Neutrophil (primary cell): ENCODE measurements at regions not wholly inside any gene's neighbourhood (a gene's known extent, or its start where the extent isn't known, plus 50 kb on each side); places are given as distances from the start of the nearest gene placed in this dataset.

Experiments used
- H3K27ac ChIP-seq: fragments of 200-600 bp; sonication (generic); 2 replicates; pipeline ENCODE4 v1.5.1; 2016; ENCODE audit warnings: mild to moderate bottlenecking, moderate library complexity
- H3K27me3 ChIP-seq: fragments of 200-600 bp; sonication (generic); 2 replicates; pipeline ENCODE4 v1.6.0; 2016; ENCODE audit warnings: mild to moderate bottlenecking
- H3K36me3 ChIP-seq: fragments of 200-600 bp; sonication (generic); 2 replicates; pipeline ENCODE4 v1.5.1; 2017
- H3K4me1 ChIP-seq, 2 experiments: fragments of 200-600 bp in 1 of 2; sonication (generic) in 1 of 2; 1 replicate in 1 of 2; 2 replicates in 1 of 2; pipeline versions ENCODE4 v1.5.1 to v1.6.1; 2013 to 2016; ENCODE audit warnings: low read depth in 1 of 2, low read length in 1 of 2, mild to moderate bottlenecking in 1 of 2, moderate library complexity in 1 of 2; ENCODE audit not compliant: control insufficient read depth in 1 of 2, insufficient read depth in 1 of 2
- H3K4me3 ChIP-seq, 2 experiments: fragments of 200-600 bp in 1 of 2; sonication (generic) in 1 of 2; 1 replicate in 1 of 2; 2 replicates in 1 of 2; pipeline ENCODE4 v1.5.1; 2013 to 2016; ENCODE audit warnings: low read depth in 1 of 2, low read length in 1 of 2, mild to moderate bottlenecking in 1 of 2, moderate library complexity in 1 of 2
- H3K9me3 ChIP-seq: fragments of 200-600 bp; sonication (generic); 2 replicates; pipeline ENCODE4 v1.5.1; 2016
- CTCF ChIP-seq: fragments of 200-600 bp; sonication (generic); IDR thresholded peaks from 2 replicates; pipeline ENCODE4 v1.5.1; 2016; ENCODE audit warnings: antibody characterized with exemption

- Histone ChIP-seq H3K36me3 (no peaks in the 10 kb centered on the region), H3K27ac (no peak overlapping the region), H3K4me1 (no peaks in the 10 kb centered on the region), H3K4me3 (no peak overlapping the region), H3K27me3 (no peaks in the 10 kb centered on the region), H3K9me3 (no peaks in the 10 kb centered on the region)
- TF ChIP-seq CTCF: no peak
These were observed 475.5 kb downstream of the RPS24 start for GRCh38 chr10:78508955-78509748.

- Histone ChIP-seq H3K27ac (no peak overlapping the region), H3K4me1 (no peaks in the 10 kb centered on the region)
These were observed 477.1 kb downstream of the RPS24 start for GRCh38 chr10:78510566-78511323.

GRCh38 chr10:78511324-78512204 lies 477.9 kb downstream of the RPS24 start:
- Histone ChIP-seq H3K36me3 (no peaks in the 10 kb centered on the region), H3K27me3 (no peaks in the 10 kb centered on the region), H3K4me3 (no peak overlapping the region), H3K27ac (no peak overlapping the region), H3K4me1 (no peaks in the 10 kb centered on the region), H3K9me3 (no peaks in the 10 kb centered on the region)
- no peak for TF ChIP-seq CTCF

More at GRCh38 chr10:78510566-78511323, 477.1 kb downstream of the RPS24 start:
- Histone ChIP-seq H3K9me3 (no peaks in the 10 kb centered on the region), H3K36me3 (no peaks in the 10 kb centered on the region), H3K27me3 (no peaks in the 10 kb centered on the region), H3K4me3 (no peak overlapping the region)
- TF ChIP-seq CTCF: no peak

- no peak for TF ChIP-seq CTCF
- no peak overlapping the region for H3K4me3 ChIP-seq
- no peaks in the 10 kb centered on the region for H3K4me1 ChIP-seq
- no peaks in the 10 kb centered on the region for H3K9me3 ChIP-seq
- H3K27me3 ChIP-seq: no peaks in the 10 kb centered on the region
- H3K27ac ChIP-seq: no peak overlapping the region
- H3K36me3 ChIP-seq: no peaks in the 10 kb centered on the region
These were observed 478.5 kb downstream of the RPS24 start for GRCh38 chr10:78512205-78512550.

GRCh38 chr10:78513330-78513729 lies 479.7 kb downstream of the RPS24 start:
- Histone ChIP-seq H3K4me3 (no peak overlapping the region), H3K36me3 (no peaks in the 10 kb centered on the region), H3K27ac (no peak overlapping the region), H3K9me3 (no peaks in the 10 kb centered on the region), H3K27me3 (no peaks in the 10 kb centered on the region), H3K4me1 (no peaks in the 10 kb centered on the region)
- no peak for TF ChIP-seq CTCF
